Ectodermal cell (in vitro differentiated cells): ENCODE measurements at regions not wholly inside any gene's neighbourhood (a gene's known extent, or its start where the extent isn't known, plus 50 kb on each side); places are given as distances from the start of the nearest gene placed in this dataset.

Experiments used
- H3K27ac ChIP-seq: 2 replicates; pipeline ENCODE4 v1.7.0; 2013; ENCODE audit warnings: mild to moderate bottlenecking, low read depth, low read length; ENCODE audit not compliant: insufficient read depth, poor library complexity, severe bottlenecking
- H3K27me3 ChIP-seq: 2 replicates; pipeline ENCODE4 v1.7.0; 2013; ENCODE audit warnings: mild to moderate bottlenecking, low read length; ENCODE audit not compliant: insufficient read depth, control insufficient read depth, poor library complexity, severe bottlenecking
- H3K36me3 ChIP-seq: one replicate; pipeline ENCODE4 v1.7.0; 2013; ENCODE audit warnings: low read length; ENCODE audit not compliant: control insufficient read depth, insufficient read depth
- H3K4me1 ChIP-seq: one replicate; pipeline ENCODE4 v1.7.0; 2013; ENCODE audit warnings: low read length; ENCODE audit not compliant: control insufficient read depth, insufficient read depth
- H3K4me3 ChIP-seq: 2 replicates; pipeline ENCODE4 v1.7.0; 2013; ENCODE audit warnings: low read depth, low read length, control low read depth; ENCODE audit not compliant: insufficient read depth
- H3K9me3 ChIP-seq: 2 replicates; pipeline ENCODE4 v1.7.0; 2013; ENCODE audit warnings: mild to moderate bottlenecking, low read length, moderate library complexity; ENCODE audit not compliant: control insufficient read depth
- WGBS, 2 experiments: methylation state at CpG; one replicate each; pipeline ENCODE4 v1.1.7; 2013; ENCODE audit warnings: missing lambda C conversion rate in 2 of 2; 5-methylcytosine and 5-hydroxymethylcytosine counted together

DNA sequence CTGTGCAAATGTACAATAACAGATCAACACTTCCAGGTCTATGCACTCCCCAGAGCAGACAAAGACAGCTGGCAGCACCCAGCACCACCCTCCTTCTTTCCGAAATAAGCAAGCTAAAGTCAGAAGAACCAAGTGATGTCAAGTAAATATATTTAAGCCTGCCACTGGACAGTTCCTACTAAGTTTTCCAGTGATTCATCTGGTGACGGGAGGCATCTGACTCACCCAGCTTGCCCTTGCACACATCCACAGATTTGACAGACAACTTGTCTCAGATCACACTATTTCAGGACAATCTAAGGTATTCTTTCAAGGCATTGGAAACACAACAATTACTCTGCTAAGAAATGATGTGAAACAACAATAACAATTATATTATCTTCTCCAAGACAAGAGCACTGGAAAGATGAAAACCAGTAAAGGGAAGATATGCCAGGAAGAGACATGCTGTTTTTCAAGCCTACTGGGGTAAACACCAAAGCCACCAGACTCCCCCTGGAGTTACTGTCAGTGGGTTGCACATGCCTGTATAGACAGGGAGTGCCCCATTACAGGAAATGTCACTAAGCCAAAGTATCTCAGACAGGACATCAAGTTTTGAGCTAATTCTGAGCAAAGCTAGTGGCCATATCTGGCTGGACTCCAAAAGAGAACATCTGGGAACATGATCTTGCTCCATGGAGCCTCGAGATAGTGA, 287.9 kb upstream of the KLHL29 start:
- Histone ChIP-seq H3K27ac (no peak overlapping the region), H3K4me3 (no peak overlapping the region)
- WGBS, 2 experiments = 88 to 97% methylated on average over 3 of the region's 3 CpGs

DNA sequence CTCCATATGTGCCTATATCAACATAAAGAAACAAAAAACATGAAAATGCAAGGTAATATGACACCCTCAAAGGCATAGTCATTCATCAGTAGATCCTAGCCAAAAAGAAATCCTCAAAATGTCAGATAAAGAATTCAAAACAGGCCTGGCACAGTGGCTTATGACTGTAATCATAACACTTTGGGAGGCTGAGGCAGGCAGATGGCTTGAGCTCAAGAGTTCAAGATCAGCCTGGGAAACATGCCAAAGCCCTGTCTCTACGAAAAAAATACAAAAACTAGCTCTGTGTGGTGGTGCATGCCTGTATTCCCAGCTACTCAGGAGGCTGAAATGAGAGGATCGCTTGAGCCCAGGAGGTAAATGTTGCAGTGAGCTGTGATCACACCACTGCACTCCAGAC, 284.6 kb upstream of the KLHL29 start:
- Histone ChIP-seq H3K4me1 (no peaks in the 10 kb centered on the region), H3K4me3 (no peak overlapping the region), H3K27ac (no peak overlapping the region), H3K36me3 (no peaks in the 10 kb centered on the region), H3K9me3 (no peaks in the 10 kb centered on the region), H3K27me3 (no peaks in the 10 kb centered on the region)
- WGBS, 2 experiments = 92 to 94% methylated on average over 2 of the region's 2 CpGs

More for the DNA sequence above, 287.9 kb upstream of the KLHL29 start:
- H3K36me3 ChIP-seq = no peaks in the 10 kb centered on the region
- no peaks in the 10 kb centered on the region for H3K27me3 ChIP-seq
- H3K9me3 ChIP-seq = no peaks in the 10 kb centered on the region
- H3K4me1 ChIP-seq = no peaks in the 10 kb centered on the region

DNA sequence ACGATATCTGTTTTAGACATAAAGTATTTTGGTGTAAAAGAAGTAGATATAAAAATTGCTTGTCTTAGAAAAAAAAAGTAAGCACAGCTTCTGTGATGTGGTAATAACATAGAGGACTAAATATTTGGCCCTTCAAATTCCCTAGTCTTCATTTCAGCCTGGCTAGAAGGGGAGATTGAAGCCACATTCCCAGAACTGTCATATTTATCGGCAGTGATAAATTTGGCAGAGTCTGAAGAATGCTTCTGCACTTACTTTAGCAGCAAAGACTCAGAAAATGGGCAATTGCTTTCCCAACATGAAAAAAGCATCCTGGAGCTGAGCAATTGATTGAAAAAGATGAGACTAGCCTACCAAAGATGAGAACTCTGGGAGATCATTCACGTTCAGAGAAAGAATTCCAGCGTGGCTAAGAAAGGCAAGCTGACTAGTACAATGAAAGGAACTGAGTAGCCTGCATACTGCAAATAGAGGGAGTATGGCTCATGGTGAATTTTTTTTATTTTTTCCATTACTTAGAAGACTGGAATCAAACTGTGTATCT, 278.7 kb upstream of the KLHL29 start:
- WGBS, 2 experiments = 89 to 93% methylated on average over 4 of the region's 4 CpGs
- Histone ChIP-seq H3K4me1 (no peaks in the 10 kb centered on the region), H3K27me3 (no peaks in the 10 kb centered on the region), H3K36me3 (no peaks in the 10 kb centered on the region), H3K4me3 (no peak overlapping the region), H3K9me3 (no peaks in the 10 kb centered on the region), H3K27ac (no peak overlapping the region)

DNA sequence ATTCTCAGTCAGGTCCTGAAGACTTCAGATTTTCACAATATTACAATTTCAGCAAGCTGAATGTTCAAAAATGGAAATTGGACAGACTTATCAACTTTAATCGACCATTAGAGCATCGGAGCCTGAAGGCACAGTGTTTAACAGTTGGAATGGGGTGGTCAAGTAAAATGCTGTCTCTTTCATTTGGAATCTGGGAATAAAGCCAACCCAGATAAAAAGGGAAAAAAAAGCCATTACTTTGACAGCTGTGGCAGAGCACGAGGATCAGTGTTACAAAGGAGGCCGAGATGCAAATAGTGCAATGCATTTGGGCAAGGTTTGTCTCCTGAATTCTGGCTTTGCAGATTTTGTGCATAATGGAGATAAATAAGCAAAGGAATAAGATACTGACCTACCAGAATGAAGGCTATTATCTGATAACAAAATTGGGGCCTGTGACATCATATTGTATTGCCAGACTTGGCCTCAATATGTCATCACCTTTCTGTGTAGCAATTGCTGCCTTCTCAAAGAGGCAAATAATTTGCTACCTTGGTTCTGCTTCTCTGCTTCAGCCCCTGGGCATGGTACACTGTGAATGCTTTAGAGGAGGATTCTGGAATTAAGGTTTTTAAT, 277.5 kb upstream of the KLHL29 start:
- Histone ChIP-seq H3K27ac (no peak overlapping the region), H3K9me3 (no peaks in the 10 kb centered on the region), H3K4me1 (no peaks in the 10 kb centered on the region), H3K36me3 (no peaks in the 10 kb centered on the region), H3K4me3 (no peak overlapping the region), H3K27me3 (no peaks in the 10 kb centered on the region)
- 97 to 99% methylated on average over 4 of the region's 4 CpGs for WGBS, 2 experiments

DNA sequence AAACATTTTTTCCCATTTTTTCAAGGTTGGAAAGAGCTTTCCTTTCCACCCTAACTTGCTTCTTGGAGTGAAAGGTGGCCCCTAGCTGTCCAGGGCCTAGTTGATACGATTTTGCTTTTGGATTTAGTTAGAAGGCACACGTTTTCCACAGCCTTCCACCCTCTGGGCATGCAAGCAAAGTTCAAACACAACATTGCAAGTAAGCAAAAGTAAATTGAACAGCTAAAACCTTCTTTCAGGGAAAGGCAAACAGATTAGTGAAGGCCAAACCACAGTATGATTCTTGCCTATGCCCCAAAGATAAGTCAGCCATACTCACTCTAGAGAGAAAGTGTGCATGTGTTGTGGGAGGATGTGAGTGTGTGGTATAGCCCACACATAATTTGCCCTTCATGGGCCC, 273.7 kb upstream of the KLHL29 start:
- Histone ChIP-seq H3K27me3 (no peaks in the 10 kb centered on the region), H3K4me1 (no peaks in the 10 kb centered on the region), H3K4me3 (no peak overlapping the region), H3K36me3 (no peaks in the 10 kb centered on the region), H3K9me3 (no peaks in the 10 kb centered on the region), H3K27ac (no peak overlapping the region)
- 86 to 92% methylated on average over 2 of the region's 2 CpGs for WGBS, 2 experiments

DNA sequence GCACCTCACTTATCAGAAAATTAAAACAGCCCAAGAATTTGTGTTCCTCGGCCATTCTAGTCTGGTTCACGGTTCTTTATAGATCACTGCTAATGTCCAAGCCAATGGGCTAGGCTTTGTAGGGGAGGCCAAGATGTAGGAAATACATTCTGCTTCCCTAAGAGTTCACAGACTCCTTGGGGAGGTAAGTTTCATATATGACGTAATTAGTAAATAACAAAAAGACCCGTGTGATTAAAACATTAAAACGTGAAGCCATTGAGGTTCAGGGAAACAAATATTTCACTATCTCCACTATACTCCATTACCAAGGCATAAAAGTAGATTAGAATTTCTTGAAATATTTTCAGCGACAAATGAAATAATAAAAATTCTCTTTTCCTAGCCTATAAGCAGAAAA, 272.5 kb upstream of the KLHL29 start:
- WGBS, 2 experiments = 94 to 95% methylated on average over 2 to 6 of the region's 6 CpGs
- Histone ChIP-seq H3K36me3 (no peaks in the 10 kb centered on the region), H3K4me1 (no peaks in the 10 kb centered on the region)

DNA sequence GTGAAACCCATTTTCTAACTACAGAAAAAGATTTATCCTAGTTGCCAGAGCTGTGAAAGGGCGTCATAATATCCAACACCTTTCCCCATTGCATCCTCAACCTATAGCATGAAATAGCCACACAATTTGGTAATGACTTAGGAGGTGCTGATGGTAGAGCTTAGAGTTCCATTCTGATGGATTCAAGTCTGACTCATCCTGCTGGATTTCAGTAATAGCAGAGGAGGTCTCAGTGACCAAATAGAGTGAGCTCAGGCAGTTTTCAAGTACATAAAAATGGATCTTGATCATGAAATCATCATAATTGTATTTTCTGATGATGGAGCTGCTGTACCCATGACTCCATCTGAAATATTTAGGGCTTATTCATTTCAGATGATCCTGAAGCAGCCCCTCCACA, 270.7 kb upstream of the KLHL29 start:
- WGBS, 2 experiments = 100% methylated on average over 1 of the region's 1 CpG

More for the DNA sequence above, 272.5 kb upstream of the KLHL29 start:
- Histone ChIP-seq H3K4me3 (no peak overlapping the region), H3K27me3 (no peaks in the 10 kb centered on the region), H3K9me3 (no peaks in the 10 kb centered on the region), H3K27ac (no peak overlapping the region)

DNA sequence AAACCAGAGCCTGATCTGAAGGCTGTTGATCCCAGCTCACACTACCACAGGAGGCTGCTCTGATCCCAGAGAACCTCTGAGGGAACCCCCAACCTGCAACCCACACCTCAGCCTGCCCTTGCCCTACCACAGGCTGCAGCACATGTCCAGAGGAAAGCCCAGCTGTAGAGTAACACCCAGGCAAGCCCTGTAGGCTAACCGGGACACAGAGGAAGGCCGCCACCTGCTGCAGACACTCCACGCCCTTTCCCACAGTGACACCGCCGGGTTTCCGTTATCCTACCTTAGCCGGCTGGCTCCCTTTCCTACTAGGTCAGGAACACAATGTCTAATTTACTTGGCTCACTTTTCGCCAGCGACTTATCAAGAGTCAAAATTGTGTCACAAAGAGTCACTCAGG, 266.7 kb upstream of the KLHL29 start:
- 93 to 95% methylated on average over 9 of the region's 9 CpGs for WGBS, 2 experiments
- Histone ChIP-seq H3K27ac (no peak overlapping the region), H3K9me3 (no peaks in the 10 kb centered on the region), H3K27me3 (no peaks in the 10 kb centered on the region), H3K4me3 (no peak overlapping the region), H3K4me1 (no peaks in the 10 kb centered on the region), H3K36me3 (no peaks in the 10 kb centered on the region)

More for the DNA sequence above, 270.7 kb upstream of the KLHL29 start:
- Histone ChIP-seq H3K9me3 (no peaks in the 10 kb centered on the region), H3K4me1 (no peaks in the 10 kb centered on the region), H3K27ac (no peak overlapping the region), H3K4me3 (no peak overlapping the region), H3K27me3 (no peaks in the 10 kb centered on the region), H3K36me3 (no peaks in the 10 kb centered on the region)

DNA sequence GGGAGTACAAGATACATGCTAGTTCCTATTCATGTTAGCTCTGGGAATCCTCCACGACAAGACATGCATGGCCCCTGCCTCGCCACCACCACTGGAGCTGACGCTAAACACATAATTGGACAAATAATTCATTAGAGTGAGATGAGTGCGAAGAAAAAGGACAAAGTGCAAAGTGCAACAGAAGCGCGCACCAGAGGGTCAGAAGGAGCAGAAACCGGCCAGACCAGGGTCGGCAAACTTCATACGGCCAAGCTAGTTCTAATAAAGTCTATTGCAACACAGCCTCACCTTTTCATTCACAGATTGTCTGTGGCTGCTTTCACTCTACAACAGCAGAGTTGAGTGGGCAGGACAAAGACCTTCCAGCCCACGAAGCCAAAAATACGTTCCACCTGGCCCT, 266.1 kb upstream of the KLHL29 start:
- Histone ChIP-seq H3K4me3 (no peak overlapping the region), H3K36me3 (no peaks in the 10 kb centered on the region), H3K9me3 (no peaks in the 10 kb centered on the region), H3K27me3 (no peaks in the 10 kb centered on the region), H3K27ac (no peak overlapping the region), H3K4me1 (no peaks in the 10 kb centered on the region)
- WGBS, 2 experiments = 96 to 97% methylated on average over 11 of the region's 11 CpGs

DNA sequence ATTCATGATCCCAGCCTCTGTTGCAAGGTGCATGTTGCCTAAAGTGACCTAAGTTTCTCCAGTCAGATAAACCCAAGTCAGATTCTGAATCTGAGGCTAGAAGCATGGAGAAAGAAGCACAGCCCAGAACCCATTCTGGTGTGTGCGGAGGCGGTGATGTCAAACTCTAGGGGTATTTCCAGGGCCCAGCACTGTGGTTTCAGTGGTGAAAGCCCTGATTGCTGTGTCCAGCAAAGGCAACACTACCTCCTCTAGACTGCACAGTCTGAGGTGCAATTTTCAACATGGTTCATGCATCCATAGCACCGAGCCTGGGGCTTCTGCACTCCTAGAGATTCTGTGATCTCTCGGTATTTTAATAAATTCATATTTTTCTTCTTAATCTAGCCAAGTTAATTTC, 264.8 kb upstream of the KLHL29 start:
- H3K4me3 ChIP-seq = no peak overlapping the region

More for the DNA sequence above, 264.8 kb upstream of the KLHL29 start:
- H3K36me3 ChIP-seq = no peaks in the 10 kb centered on the region
- no peak overlapping the region for H3K27ac ChIP-seq
- no peaks in the 10 kb centered on the region for H3K9me3 ChIP-seq
- 94 to 97% methylated on average over 4 of the region's 4 CpGs for WGBS, 2 experiments
- no peaks in the 10 kb centered on the region for H3K4me1 ChIP-seq
- no peaks in the 10 kb centered on the region for H3K27me3 ChIP-seq
